Nephron progenitor cell (in vitro differentiated cells): ENCODE measurements at regions not wholly inside any gene's neighbourhood (a gene's known extent, or its start where the extent isn't known, plus 50 kb on each side); places are given as distances from the start of the nearest gene placed in this dataset.

ENCODE experiments used
- DNase-seq: peaks from one replicate; pipeline ENCODE4 v3.0.0; 2021
- H3K27ac Mint-ChIP-seq: 2 replicates; pipeline ENCODE4 v1.8.0; 2021; ENCODE audit warnings: mild to moderate bottlenecking, moderate library complexity, mixed read lengths
- H3K27me3 Mint-ChIP-seq: 2 replicates; pipeline ENCODE4 v1.8.0; 2021; ENCODE audit warnings: mild to moderate bottlenecking, low read depth, mixed read lengths; ENCODE audit not compliant: poor library complexity
- H3K36me3 Mint-ChIP-seq: 2 replicates; pipeline ENCODE4 v1.8.0; 2021; ENCODE audit warnings: low read depth, mixed read lengths
- H3K4me1 Mint-ChIP-seq: 2 replicates; pipeline ENCODE4 v1.8.0; 2021; ENCODE audit warnings: mixed read lengths
- H3K4me3 Mint-ChIP-seq: 2 replicates; pipeline ENCODE4 v1.8.0; 2021; ENCODE audit warnings: mild to moderate bottlenecking, moderate library complexity, mixed read lengths
- H3K9me3 Mint-ChIP-seq: 2 replicates; pipeline ENCODE4 v1.8.0; 2021; ENCODE audit warnings: mild to moderate bottlenecking, moderate library complexity, mixed read lengths
- TF ChIP-seq, protein P1 (sequence below): fragments of 200-600 bp; sonication (generic); IDR thresholded peaks from 2 replicates; pipeline ENCODE4 v1.5.0; 2021; ENCODE audit warnings: antibody characterized with exemption

DNA sequence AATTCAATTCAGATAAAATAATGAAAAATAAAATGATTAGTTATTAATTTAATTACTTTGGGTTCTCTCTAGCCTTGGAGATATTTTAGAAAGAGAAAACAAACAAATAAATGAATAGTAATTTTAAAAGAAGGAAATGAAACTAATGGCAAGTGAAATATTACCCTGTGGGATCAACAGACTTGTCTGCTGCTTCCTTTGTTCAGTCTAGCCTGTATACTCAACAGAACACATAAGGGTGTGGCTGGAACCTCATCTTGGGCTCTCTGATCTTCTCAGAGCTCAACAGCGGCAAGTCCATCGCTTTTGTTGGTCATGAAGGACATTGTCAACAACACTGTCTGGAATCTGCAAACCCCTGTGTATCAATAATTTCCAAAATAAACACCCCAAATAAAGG lies 904.9 kb downstream of the IPMK start:
- no peaks in the 10 kb centered on the region for H3K4me1 Mint-ChIP-seq
- H3K27me3 Mint-ChIP-seq, result no peaks in the 10 kb centered on the region
- H3K27ac Mint-ChIP-seq, result no peak overlapping the region
- no peak overlapping the region for H3K4me3 Mint-ChIP-seq
- TF ChIP-seq, protein P1, sequence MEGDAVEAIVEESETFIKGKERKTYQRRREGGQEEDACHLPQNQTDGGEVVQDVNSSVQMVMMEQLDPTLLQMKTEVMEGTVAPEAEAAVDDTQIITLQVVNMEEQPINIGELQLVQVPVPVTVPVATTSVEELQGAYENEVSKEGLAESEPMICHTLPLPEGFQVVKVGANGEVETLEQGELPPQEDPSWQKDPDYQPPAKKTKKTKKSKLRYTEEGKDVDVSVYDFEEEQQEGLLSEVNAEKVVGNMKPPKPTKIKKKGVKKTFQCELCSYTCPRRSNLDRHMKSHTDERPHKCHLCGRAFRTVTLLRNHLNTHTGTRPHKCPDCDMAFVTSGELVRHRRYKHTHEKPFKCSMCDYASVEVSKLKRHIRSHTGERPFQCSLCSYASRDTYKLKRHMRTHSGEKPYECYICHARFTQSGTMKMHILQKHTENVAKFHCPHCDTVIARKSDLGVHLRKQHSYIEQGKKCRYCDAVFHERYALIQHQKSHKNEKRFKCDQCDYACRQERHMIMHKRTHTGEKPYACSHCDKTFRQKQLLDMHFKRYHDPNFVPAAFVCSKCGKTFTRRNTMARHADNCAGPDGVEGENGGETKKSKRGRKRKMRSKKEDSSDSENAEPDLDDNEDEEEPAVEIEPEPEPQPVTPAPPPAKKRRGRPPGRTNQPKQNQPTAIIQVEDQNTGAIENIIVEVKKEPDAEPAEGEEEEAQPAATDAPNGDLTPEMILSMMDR, result no peak
- no peaks in the 10 kb centered on the region for H3K36me3 Mint-ChIP-seq
- no peaks in the 10 kb centered on the region for H3K9me3 Mint-ChIP-seq
- no peak for DNase-seq

DNA sequence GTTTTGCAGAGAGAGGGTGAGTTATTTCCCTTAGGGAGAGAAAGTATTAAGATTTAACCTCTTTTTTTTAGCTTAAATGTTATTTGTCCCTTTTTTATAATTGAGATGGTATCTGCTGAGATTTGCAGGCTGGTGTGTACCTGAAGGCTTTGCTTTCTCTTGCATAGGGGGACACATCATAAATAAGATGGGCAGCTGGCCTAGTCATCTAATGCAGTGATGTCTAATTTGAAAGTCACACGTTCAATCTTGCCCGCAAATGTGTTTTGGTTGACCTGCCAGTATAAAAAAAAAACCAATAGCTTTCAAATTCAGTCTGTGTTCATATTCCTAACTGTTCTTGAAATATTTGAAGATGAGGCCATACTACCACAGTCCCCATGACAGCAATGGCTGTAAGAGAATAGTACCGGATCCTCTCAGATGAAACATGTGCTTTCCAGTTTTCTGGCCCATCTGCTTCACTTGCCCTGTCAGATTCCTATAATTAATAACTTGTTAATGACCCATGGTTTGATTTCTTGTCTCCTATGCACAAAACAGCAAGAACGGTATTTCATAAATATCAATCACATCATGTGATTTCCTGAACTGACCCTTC lies 914.2 kb downstream of the IPMK start:
- H3K36me3 Mint-ChIP-seq, result no peaks in the 10 kb centered on the region
- H3K4me1 Mint-ChIP-seq, result no peaks in the 10 kb centered on the region
- peaks cover 16% of the 10 kb centered on the region for H3K9me3 Mint-ChIP-seq
- H3K27me3 Mint-ChIP-seq, result no peaks in the 10 kb centered on the region
- DNase-seq, result no peak
- H3K27ac Mint-ChIP-seq, result no peak overlapping the region
- TF ChIP-seq, protein P1, result no peak
- no peak overlapping the region for H3K4me3 Mint-ChIP-seq

DNA sequence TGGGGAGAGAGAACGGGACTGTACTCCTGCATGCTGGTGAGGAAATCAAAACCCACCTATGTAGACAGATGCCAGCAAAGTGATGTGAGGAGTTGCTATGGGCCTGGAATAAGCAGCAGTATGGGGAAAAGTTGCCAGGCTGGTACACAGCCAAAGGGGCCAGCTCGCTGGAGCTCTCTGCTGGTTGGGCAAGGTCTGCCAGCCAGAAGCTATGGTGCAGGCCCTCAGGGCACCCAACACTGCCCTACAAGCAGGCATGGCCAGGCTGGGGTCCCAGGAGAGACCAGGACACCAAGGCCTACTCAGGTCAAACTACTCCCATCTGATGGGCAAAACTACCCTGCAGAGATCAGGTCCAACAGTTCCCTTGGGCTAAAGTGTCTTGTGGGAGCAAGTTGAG lies 916.6 kb downstream of the IPMK start:
- no peak for DNase-seq
- peaks cover 32% of the 10 kb centered on the region for H3K9me3 Mint-ChIP-seq
- no peaks in the 10 kb centered on the region for H3K4me1 Mint-ChIP-seq
- no peak overlapping the region for H3K4me3 Mint-ChIP-seq
- TF ChIP-seq, protein P1, result no peak
- no peak overlapping the region for H3K27ac Mint-ChIP-seq
- H3K36me3 Mint-ChIP-seq, result no peaks in the 10 kb centered on the region
- no peaks in the 10 kb centered on the region for H3K27me3 Mint-ChIP-seq

DNA sequence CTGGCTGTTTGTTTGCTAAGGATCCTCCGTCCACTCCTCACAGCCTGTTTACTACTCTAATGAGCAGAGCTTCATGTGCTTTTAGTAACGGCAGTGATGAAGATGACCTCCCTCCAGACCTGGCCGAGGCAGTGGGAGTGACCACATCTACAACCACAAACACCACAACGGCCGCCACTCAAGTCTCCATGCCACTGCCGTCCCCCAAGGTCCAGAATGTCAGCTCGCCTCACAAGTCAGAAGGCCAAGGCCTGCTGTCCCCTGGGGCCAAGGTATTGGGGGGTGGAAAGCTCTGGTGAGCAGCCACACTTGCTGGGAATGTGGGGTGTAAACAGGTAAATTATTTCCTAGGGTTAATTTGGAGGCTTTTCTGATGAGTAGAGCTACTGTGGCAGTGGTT lies 926.4 kb downstream of the IPMK start:
- DNase-seq, result no peak
- H3K27me3 Mint-ChIP-seq, result no peaks in the 10 kb centered on the region
- no peaks in the 10 kb centered on the region for H3K4me1 Mint-ChIP-seq
- H3K4me3 Mint-ChIP-seq, result no peak overlapping the region
- peaks cover 56% of the 10 kb centered on the region for H3K9me3 Mint-ChIP-seq
- peaks cover 7% of the 10 kb centered on the region for H3K36me3 Mint-ChIP-seq
- TF ChIP-seq, protein P1, result no peak
- no peak overlapping the region for H3K27ac Mint-ChIP-seq

DNA sequence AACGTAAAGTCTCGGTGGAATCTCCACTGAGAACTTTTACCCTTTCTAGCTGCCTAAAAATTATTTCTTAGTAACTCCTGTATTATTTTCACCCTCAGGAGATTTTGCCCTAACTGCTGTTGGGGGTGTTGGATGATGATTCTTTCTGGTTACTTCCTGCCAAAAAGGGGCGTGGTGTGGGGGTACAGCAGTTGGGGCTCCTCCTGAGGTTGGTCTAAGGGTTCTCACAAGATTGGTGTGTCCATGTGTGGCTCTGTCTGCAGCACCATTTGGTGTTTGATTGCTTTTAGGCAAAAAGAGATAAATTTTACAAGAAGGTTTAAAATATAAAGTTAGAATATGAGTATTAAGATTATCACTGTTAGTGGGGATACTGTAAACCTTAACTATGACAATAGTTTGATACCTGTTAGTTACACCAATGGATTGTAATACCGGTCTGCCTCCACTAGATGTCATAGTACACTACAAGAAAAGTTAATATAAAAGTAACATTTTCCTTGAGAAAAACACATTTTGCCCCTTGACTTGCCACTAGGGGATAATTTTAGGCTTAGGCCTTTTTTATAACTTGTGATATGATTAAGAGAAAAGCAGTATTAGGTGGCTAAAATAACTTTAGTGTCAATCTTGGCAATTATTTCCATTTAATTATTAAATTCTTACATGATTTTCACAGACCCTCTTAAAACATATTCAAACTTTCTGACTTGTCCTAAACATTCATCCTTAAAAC lies 928.7 kb downstream of the IPMK start:
- DNase-seq, result peak; percentile 10
- no peaks in the 10 kb centered on the region for H3K36me3 Mint-ChIP-seq
- H3K9me3 Mint-ChIP-seq, result peaks cover 37% of the 10 kb centered on the region
- no peak overlapping the region for H3K27ac Mint-ChIP-seq
- H3K4me3 Mint-ChIP-seq, result no peak overlapping the region
- no peaks in the 10 kb centered on the region for H3K4me1 Mint-ChIP-seq
- TF ChIP-seq, protein P1, result peak; percentile 83
- no peaks in the 10 kb centered on the region for H3K27me3 Mint-ChIP-seq

DNA sequence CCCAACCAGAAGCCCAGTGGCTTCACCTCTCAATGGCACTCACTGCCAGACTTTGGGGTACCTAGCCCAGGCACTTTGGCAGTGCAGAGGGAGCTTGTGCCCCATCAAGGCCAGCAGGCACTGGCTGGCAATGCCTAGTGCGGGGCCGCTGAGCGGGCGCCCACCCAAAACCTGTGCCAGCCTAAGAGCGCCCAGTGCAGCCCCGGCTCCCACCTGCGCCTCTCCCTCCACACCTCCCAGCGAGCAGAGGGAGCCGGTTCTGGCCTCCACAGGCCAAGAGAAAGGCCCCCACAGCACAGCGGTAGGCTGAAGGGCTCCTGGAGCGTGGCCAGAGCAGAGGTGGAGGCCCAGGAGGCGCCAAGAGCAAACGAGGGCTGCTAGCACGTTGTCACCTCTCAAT lies 930.8 kb downstream of the IPMK start:
- no peak for DNase-seq
- TF ChIP-seq, protein P1, result no peak
- H3K36me3 Mint-ChIP-seq, result no peaks in the 10 kb centered on the region
- no peak overlapping the region for H3K27ac Mint-ChIP-seq
- H3K27me3 Mint-ChIP-seq, result no peaks in the 10 kb centered on the region
- peaks cover 17% of the 10 kb centered on the region for H3K9me3 Mint-ChIP-seq
- H3K4me3 Mint-ChIP-seq, result no peak overlapping the region
- no peaks in the 10 kb centered on the region for H3K4me1 Mint-ChIP-seq
